Vagina (tissue), 2 donors: ENCODE measurements at regions not wholly inside any gene's neighbourhood (a gene's known extent, or its start where the extent isn't known, plus 50 kb on each side); places are given as distances from the start of the nearest gene placed in this dataset.

Experiments
- DNase-seq, 2 donors: peaks; one replicate each; pipeline ENCODE4 v3.0.0-alpha.2; 2017; ENCODE audit errors: extremely low spot score in 2 of 2
- H3K27ac ChIP-seq: fragments of 200-600 bp; sonication (generic); one replicate; pipeline ENCODE4 v1.5.1; 2019
- H3K27me3 ChIP-seq: fragments of 200-600 bp; sonication (generic); one replicate; pipeline ENCODE4 v1.5.1; 2019
- H3K36me3 ChIP-seq, 2 donors: fragments of 200-600 bp; sonication (generic); one replicate each; pipeline ENCODE4 v1.5.1; 2017 to 2019
- H3K4me1 ChIP-seq: fragments of 200-600 bp; sonication (generic); one replicate; pipeline ENCODE4 v1.5.1; 2019
- H3K4me3 ChIP-seq, 2 donors: fragments of 200-600 bp; sonication (generic); 1 replicate in 1 of 2; 2 replicates in 1 of 2; pipeline ENCODE4 v1.5.1; 2016 to 2019
- H3K9me3 ChIP-seq: fragments of 200-600 bp; sonication (generic); one replicate; pipeline ENCODE4 v1.5.1; 2019
- POLR2A ChIP-seq, 2 donors: fragments of 450-650 bp; IDR thresholded peaks; one replicate each; pipeline ENCODE4 v1.6.1; 2017; ENCODE audit warnings: antibody characterized with exemption in 2 of 2, mild to moderate bottlenecking in 2 of 2, moderate library complexity in 2 of 2
- POLR2AphosphoS5 ChIP-seq, 2 donors: sonication (generic); formaldehyde crosslinking; IDR thresholded peaks; one replicate each; pipeline ENCODE4 v1.9.0; 2017; ENCODE audit warnings: antibody characterized with exemption in 2 of 2, mild to moderate bottlenecking in 2 of 2, low read depth in 1 of 2; ENCODE audit not compliant: insufficient read depth in 1 of 2
- intact Hi-C: fragments of 100-400 bp; cut with DNase I; formaldehyde crosslinking; loops from one replicate; pipeline ENCODE4 v1.15.1; 2023
- TF ChIP-seq, protein P1 (sequence below), 3 experiments: fragments of 450-650 bp in 2 of 3; fragments of 200-600 bp in 1 of 3; sonication (generic) in 1 of 3; IDR thresholded peaks; one replicate each; pipeline ENCODE4 v1.5.1; 2017 to 2019; ENCODE audit warnings: antibody characterized with exemption in 3 of 3, mild to moderate bottlenecking in 2 of 3, moderate library complexity in 2 of 3

GRCh38 chr4:96189761-96190160 is 349.9 kb downstream of the PDHA2 start:
- intact Hi-C loops: no loop called here
- Histone ChIP-seq H3K36me3 (no peaks in the 10 kb centered on the region), H3K27me3 (no peaks in the 10 kb centered on the region), H3K27ac (no peak overlapping the region), H3K4me1 (no peaks in the 10 kb centered on the region), H3K9me3 (no peaks in the 10 kb centered on the region), H3K4me3 (no peak overlapping the region)
- no peak for DNase-seq
- TF ChIP-seq POLR2A (IDR thresholded peaks at IDR 0.05) (no peak), POLR2AphosphoS5 (IDR thresholded peaks at IDR 0.05; ENCODE audit: insufficient read depth in 1 of 2, low read depth in 1 of 2) (no peak)
- TF ChIP-seq, protein P1, sequence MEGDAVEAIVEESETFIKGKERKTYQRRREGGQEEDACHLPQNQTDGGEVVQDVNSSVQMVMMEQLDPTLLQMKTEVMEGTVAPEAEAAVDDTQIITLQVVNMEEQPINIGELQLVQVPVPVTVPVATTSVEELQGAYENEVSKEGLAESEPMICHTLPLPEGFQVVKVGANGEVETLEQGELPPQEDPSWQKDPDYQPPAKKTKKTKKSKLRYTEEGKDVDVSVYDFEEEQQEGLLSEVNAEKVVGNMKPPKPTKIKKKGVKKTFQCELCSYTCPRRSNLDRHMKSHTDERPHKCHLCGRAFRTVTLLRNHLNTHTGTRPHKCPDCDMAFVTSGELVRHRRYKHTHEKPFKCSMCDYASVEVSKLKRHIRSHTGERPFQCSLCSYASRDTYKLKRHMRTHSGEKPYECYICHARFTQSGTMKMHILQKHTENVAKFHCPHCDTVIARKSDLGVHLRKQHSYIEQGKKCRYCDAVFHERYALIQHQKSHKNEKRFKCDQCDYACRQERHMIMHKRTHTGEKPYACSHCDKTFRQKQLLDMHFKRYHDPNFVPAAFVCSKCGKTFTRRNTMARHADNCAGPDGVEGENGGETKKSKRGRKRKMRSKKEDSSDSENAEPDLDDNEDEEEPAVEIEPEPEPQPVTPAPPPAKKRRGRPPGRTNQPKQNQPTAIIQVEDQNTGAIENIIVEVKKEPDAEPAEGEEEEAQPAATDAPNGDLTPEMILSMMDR (IDR thresholded peaks at IDR 0.05): no peak

- Histone ChIP-seq H3K4me3 (no peak overlapping the region), H3K27ac (no peak overlapping the region), H3K4me1 (no peaks in the 10 kb centered on the region), H3K9me3 (no peaks in the 10 kb centered on the region), H3K36me3 (no peaks in the 10 kb centered on the region), H3K27me3 (no peaks in the 10 kb centered on the region)
- TF ChIP-seq, protein P1 (IDR thresholded peaks at IDR 0.05): no peak
- TF ChIP-seq POLR2AphosphoS5 (IDR thresholded peaks at IDR 0.05; ENCODE audit: insufficient read depth in 1 of 2, low read depth in 1 of 2) (no peak), POLR2A (IDR thresholded peaks at IDR 0.05) (no peak)
- intact Hi-C loops: no loop called here
- no peak for DNase-seq
Observed at GRCh38 chr4:96193061-96193460, 353.2 kb downstream of the PDHA2 start.

- Histone ChIP-seq H3K4me3 (no peak overlapping the region), H3K27ac (no peak overlapping the region), H3K4me1 (no peaks in the 10 kb centered on the region), H3K9me3 (no peaks in the 10 kb centered on the region), H3K36me3 (no peaks in the 10 kb centered on the region), H3K27me3 (no peaks in the 10 kb centered on the region)
- TF ChIP-seq POLR2A (IDR thresholded peaks at IDR 0.05) (no peak), POLR2AphosphoS5 (IDR thresholded peaks at IDR 0.05; ENCODE audit: insufficient read depth in 1 of 2, low read depth in 1 of 2) (no peak)
- TF ChIP-seq, protein P1 (IDR thresholded peaks at IDR 0.05): no peak
- intact Hi-C loops: no loop called here
- DNase-seq: no peak
Observed at GRCh38 chr4:96194993-96195392, 355.1 kb downstream of the PDHA2 start.

DNA sequence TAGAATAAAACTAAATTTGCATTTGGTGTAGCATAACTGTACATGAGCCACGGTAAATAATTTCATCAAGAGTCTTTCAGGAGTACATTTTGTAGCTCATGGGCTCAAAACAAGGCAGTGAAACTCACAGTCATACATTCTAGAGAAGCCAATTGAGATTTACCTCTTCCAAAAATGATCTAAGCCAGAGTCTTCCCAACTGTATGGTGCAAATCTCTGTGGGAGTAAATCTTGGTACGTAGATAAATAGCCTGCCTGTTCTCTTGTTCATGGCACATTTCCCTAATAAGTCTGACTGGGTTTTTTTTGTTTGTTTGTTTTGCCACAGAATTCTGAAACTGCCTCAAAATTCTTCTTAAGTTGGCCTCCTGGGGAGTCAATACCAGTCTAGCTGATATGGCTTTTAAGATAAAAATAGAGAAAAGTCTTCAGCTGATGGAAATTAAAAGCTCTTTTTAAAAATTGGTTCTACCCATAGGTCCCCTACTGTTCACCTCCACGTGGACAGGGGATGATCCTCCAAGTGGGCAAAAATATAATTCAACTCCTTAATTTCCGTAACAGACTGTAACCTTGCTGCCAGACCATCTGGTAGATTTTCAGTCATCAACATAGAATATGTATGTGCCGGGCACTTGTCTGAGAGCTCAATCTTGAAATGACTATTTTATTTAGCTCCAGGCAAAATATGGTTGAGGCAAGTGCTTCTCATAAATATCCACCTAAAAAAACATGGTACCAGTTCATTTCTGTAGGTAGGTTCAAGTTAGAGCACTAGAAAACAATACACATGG is 365.4 kb downstream of the PDHA2 start:
- Histone ChIP-seq H3K9me3 (no peaks in the 10 kb centered on the region), H3K27me3 (no peaks in the 10 kb centered on the region), H3K4me3 (no peak overlapping the region), H3K27ac (no peak overlapping the region), H3K36me3 (no peaks in the 10 kb centered on the region), H3K4me1 (no peaks in the 10 kb centered on the region)
- TF ChIP-seq, protein P1 (IDR thresholded peaks at IDR 0.05): no peak
- TF ChIP-seq POLR2A (IDR thresholded peaks at IDR 0.05) (no peak), POLR2AphosphoS5 (IDR thresholded peaks at IDR 0.05; ENCODE audit: insufficient read depth in 1 of 2, low read depth in 1 of 2) (no peak)
- no peak for DNase-seq
- intact Hi-C loops: no loop called here

DNA sequence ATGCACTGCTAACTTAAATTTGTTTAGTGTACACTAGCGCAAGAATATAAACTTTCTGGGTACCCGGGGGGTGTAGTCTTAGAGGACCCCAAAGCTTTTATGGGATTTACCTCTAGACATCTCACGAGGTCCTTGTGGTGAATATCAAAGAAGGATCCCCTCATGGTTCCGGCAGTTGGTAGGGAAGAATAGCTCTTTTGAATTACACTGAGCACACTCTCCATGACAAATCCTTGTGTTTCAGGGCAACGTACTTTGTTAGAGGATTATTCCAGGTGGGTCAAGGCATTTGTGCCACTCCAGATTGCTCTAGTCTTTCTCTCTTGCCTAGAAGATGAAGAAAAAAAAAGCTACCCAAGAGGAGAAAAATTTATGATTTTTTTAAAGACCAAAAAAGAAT is 387.6 kb downstream of the PDHA2 start:
- no peaks in the 10 kb centered on the region for H3K36me3 ChIP-seq
- no peak for DNase-seq
- H3K4me1 ChIP-seq: no peaks in the 10 kb centered on the region
- H3K27me3 ChIP-seq: no peaks in the 10 kb centered on the region
- H3K9me3 ChIP-seq: no peaks in the 10 kb centered on the region
- H3K27ac ChIP-seq: no peak overlapping the region
- TF ChIP-seq POLR2A (IDR thresholded peaks at IDR 0.05): no peak
- no peak for TF ChIP-seq POLR2AphosphoS5 (IDR thresholded peaks at IDR 0.05; ENCODE audit: insufficient read depth in 1 of 2, low read depth in 1 of 2)
- TF ChIP-seq, protein P1 (IDR thresholded peaks at IDR 0.05): no peak
- intact Hi-C loops: no loop called here
- H3K4me3 ChIP-seq: no peak overlapping the region
